Natural killer cell (primary cell): ENCODE measurements at regions not wholly inside any gene's neighbourhood (a gene's known extent, or its start where the extent isn't known, plus 50 kb on each side); places are given as distances from the start of the nearest gene placed in this dataset.

ENCODE experiments used
- ATAC-seq, 3 donors: fragments of 150-1000 bp in 2 of 3; fragments of 200-7000 bp in 1 of 3; cut with Tn5 transposase; 1 replicate in 1 of 3; 2 replicates in 2 of 3; pipeline ENCODE4 v1.10.0; 2021; ENCODE audit warnings: mild to moderate bottlenecking in 2 of 3, moderate library complexity in 2 of 3
- DNase-seq, 2 donors: peaks; one replicate each; pipeline versions ENCODE4 v3.0.0 to v3.0.0-alpha.2; 2013 to 2021; ENCODE audit warnings: mixed read lengths in 1 of 2
- H3K27ac ChIP-seq: one replicate; pipeline ENCODE4 v1.5.1; 2013; ENCODE audit warnings: mild to moderate bottlenecking, low read length
- H3K27me3 ChIP-seq: one replicate; pipeline ENCODE4 v1.6.1; 2013; ENCODE audit warnings: low read length; ENCODE audit not compliant: control insufficient read depth, insufficient read depth
- H3K36me3 ChIP-seq: one replicate; pipeline ENCODE4 v1.6.1; 2013; ENCODE audit warnings: low read length; ENCODE audit not compliant: control insufficient read depth, insufficient read depth
- H3K4me1 ChIP-seq: one replicate; pipeline ENCODE4 v1.6.1; 2013; ENCODE audit warnings: low read length; ENCODE audit not compliant: control insufficient read depth, insufficient read depth
- H3K4me3 ChIP-seq: one replicate; pipeline ENCODE4 v1.5.1; 2013; ENCODE audit warnings: low read length
- H3K9me3 ChIP-seq: one replicate; pipeline ENCODE4 v1.6.1; 2013; ENCODE audit warnings: low read length; ENCODE audit not compliant: control insufficient read depth, insufficient read depth
- H3K27ac Mint-ChIP-seq, 2 donors: one replicate each; pipeline ENCODE4 v1.8.0; 2022; ENCODE audit warnings: mild to moderate bottlenecking in 2 of 2, mixed read lengths in 2 of 2, moderate library complexity in 1 of 2
- H3K27me3 Mint-ChIP-seq, 2 donors: one replicate each; pipeline ENCODE4 v1.8.0; 2022; ENCODE audit warnings: low read depth in 2 of 2, mixed read lengths in 2 of 2
- H3K36me3 Mint-ChIP-seq: one replicate; pipeline ENCODE4 v1.8.0; 2022; ENCODE audit warnings: mixed read lengths
- H3K4me1 Mint-ChIP-seq, 2 donors: one replicate each; pipeline ENCODE4 v1.8.0; 2022; ENCODE audit warnings: mixed read lengths in 2 of 2
- H3K4me3 Mint-ChIP-seq: one replicate; pipeline ENCODE4 v1.8.0; 2022; ENCODE audit warnings: mild to moderate bottlenecking, moderate library complexity, mixed read lengths
- H3K9me3 Mint-ChIP-seq, 2 donors: one replicate each; pipeline ENCODE4 v1.8.0; 2022; ENCODE audit warnings: mixed read lengths in 2 of 2
- CTCF ChIP-seq: fragments of 200-600 bp; IDR thresholded peaks from one replicate; pipeline ENCODE4 v1.8.0; 2022; ENCODE audit warnings: antibody characterized with exemption
- WGBS: methylation state at CpG from one replicate; pipeline ENCODE4 v1.1.7; 2013; ENCODE audit warnings: missing lambda C conversion rate; ENCODE audit not compliant: insufficient coverage; 5-methylcytosine and 5-hydroxymethylcytosine counted together
- intact Hi-C: fragments of 100-400 bp; cut with micrococcal nuclease; formaldehyde crosslinking; loops from one replicate; pipeline ENCODE4 v1.14.2; 2022

DNA sequence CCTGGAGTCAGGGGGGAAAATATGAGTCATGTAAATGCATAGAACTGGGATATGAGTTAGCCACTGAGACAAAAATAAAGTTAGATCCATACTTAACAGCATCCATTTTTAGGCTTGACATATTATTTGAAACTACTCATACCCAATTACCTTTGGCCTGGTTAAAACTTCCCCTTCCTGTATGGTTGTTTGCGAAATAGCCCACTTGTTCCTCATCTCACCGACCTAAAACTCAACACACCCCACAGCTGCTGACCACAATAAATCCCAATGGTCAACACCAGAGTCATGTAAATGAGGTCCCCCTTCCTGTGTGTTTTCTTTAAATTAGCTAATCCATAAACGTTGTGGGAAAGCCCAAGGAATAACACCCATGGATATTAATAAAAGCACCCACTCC is 55.2 kb upstream of the TMEM215 start:
- Mint-ChIP-seq H3K27ac (no peak overlapping the region), H3K4me1 (no peaks in the 10 kb centered on the region), H3K27me3 (no peaks in the 10 kb centered on the region), H3K36me3 (no peaks in the 10 kb centered on the region), H3K4me3 (no peak overlapping the region), H3K9me3 (peaks cover 0 to 2% of the 10 kb centered on the region in 2 donors)
- Histone ChIP-seq H3K27ac (no peak overlapping the region), H3K27me3 (no peaks in the 10 kb centered on the region), H3K4me1 (no peaks in the 10 kb centered on the region), H3K4me3 (no peak overlapping the region), H3K9me3 (no peaks in the 10 kb centered on the region), H3K36me3 (no peaks in the 10 kb centered on the region)
- TF ChIP-seq CTCF: no peak
- no peak for DNase-seq
- intact Hi-C loops: no loop called here
- ATAC-seq: no peak
- 32% methylated on average over 3 of the region's 3 CpGs for WGBS
